H1 (cell line): ENCODE measurements at regions not wholly inside any gene's neighbourhood (a gene's known extent, or its start where the extent isn't known, plus 50 kb on each side); places are given as distances from the start of the nearest gene placed in this dataset.

Experiments
- CTCF ChIA-PET: fragments of 300-600 bp; sonication (Branson Sonifier 250); formaldehyde crosslinking; loops from one replicate; lab custom pipeline; 2021; ENCODE audit not compliant: partially characterized antibody; lab: Charles Lee
- POLR2A ChIA-PET: fragments of 300-600 bp; sonication (Branson Sonifier 250); formaldehyde crosslinking; loops from one replicate; lab custom pipeline; 2021; ENCODE audit warnings: inconsistent platforms; ENCODE audit not compliant: partially characterized antibody; lab: Charles Lee
- DNase-seq, 2 experiments: peaks; one replicate each; pipeline versions ENCODE4 v3.0.0 to v3.0.0-alpha.2; 2010 to 2022; ENCODE audit warnings: low spot score in 2 of 2, low read depth in 1 of 2, mixed read lengths in 1 of 2
- FAIRE-seq: peaks from 2 replicates; lab custom pipeline; 2011; peaks lifted over from hg19 to GRCh38; lab: Jason Lieb, UNC
- H2AFZ ChIP-seq: 2 replicates; pipeline ENCODE4 v1.8.1; 2012; ENCODE audit warnings: low read length, inconsistent platforms
- H2AK5ac ChIP-seq: 2 replicates; pipeline ENCODE4 v1.6.1; 2013; ENCODE audit warnings: low read depth, low read length
- H2BK120ac ChIP-seq: replicated peaks from 2 replicates; pipeline ENCODE3; 2013; ENCODE audit warnings: low read depth, low read length, inconsistent platforms
- H2BK12ac ChIP-seq: 2 replicates; pipeline ENCODE4 v1.6.1; 2013; ENCODE audit warnings: low read depth, low read length
- H2BK15ac ChIP-seq: 2 replicates; pipeline ENCODE4 v1.6.1; 2013; ENCODE audit warnings: low read length
- H2BK20ac ChIP-seq: 2 replicates; pipeline ENCODE4 v1.6.1; 2013; ENCODE audit warnings: low read length
- H2BK5ac ChIP-seq: 2 replicates; pipeline ENCODE4 v1.6.1; 2013; ENCODE audit warnings: low read depth, low read length
- H3K14ac ChIP-seq: 2 replicates; pipeline ENCODE4 v1.6.1; 2013; ENCODE audit warnings: inconsistent platforms; ENCODE audit not compliant: insufficient read length
- H3K18ac ChIP-seq: 2 replicates; pipeline ENCODE4 v1.6.1; 2013; ENCODE audit warnings: low read length; ENCODE audit errors: extremely low read depth
- H3K23ac ChIP-seq: 2 replicates; pipeline ENCODE4 v1.6.1; 2013; ENCODE audit warnings: inconsistent platforms; ENCODE audit not compliant: insufficient read length
- H3K23me2 ChIP-seq: 2 replicates; pipeline ENCODE4 v1.6.1; 2013; ENCODE audit warnings: low read depth, low read length
- H3K27ac ChIP-seq: 2 replicates; pipeline ENCODE4 v1.6.1; 2011; ENCODE audit warnings: low read depth, low read length, inconsistent platforms
- H3K27me3 ChIP-seq, 4 experiments: replicated peaks in 1 of 4; 1 replicate in 1 of 4; 2 replicates in 3 of 4; pipeline versions ENCODE4 v1.6.1 to v1.8.1; 2011 to 2013; ENCODE audit warnings: low read length in 3 of 4, mild to moderate bottlenecking in 3 of 4, inconsistent platforms in 2 of 4, mixed read lengths in 2 of 4, moderate library complexity in 1 of 4; ENCODE audit not compliant: control insufficient read depth in 3 of 4, insufficient read depth in 3 of 4; ENCODE audit errors: extremely low read depth in 1 of 4
- H3K36me3 ChIP-seq, 4 experiments: 2 replicates each; pipeline versions ENCODE4 v1.6.1 to v1.8.1; 2011 to 2013; ENCODE audit warnings: mild to moderate bottlenecking in 4 of 4, low read length in 3 of 4, moderate library complexity in 2 of 4, control low read depth in 1 of 4, inconsistent platforms in 1 of 4; ENCODE audit not compliant: insufficient read depth in 4 of 4, control insufficient read depth in 2 of 4
- H3K4ac ChIP-seq: replicated peaks from 2 replicates; pipeline ENCODE3; 2013; ENCODE audit warnings: low read length, low read depth, mixed read lengths, inconsistent platforms; ENCODE audit not compliant: insufficient read length
- H3K4me1 ChIP-seq, 4 experiments: replicated peaks in 1 of 4; 1 replicate in 1 of 4; 2 replicates in 3 of 4; pipeline versions ENCODE4 v1.6.1 to v1.8.1; 2011 to 2013; ENCODE audit warnings: low read length in 3 of 4, inconsistent platforms in 2 of 4, mixed read lengths in 1 of 4; ENCODE audit not compliant: insufficient read depth in 4 of 4, control insufficient read depth in 3 of 4
- H3K4me2 ChIP-seq, 2 experiments: 2 replicates each; pipeline versions ENCODE4 v1.6.1 to v1.8.1; 2011 to 2013; ENCODE audit warnings: low read depth in 2 of 2, low read length in 2 of 2, control low read depth in 1 of 2, inconsistent platforms in 1 of 2, mild to moderate bottlenecking in 1 of 2; ENCODE audit not compliant: insufficient read depth in 1 of 2
- H3K4me3 ChIP-seq, 4 experiments: fragments of 200-600, 300-600 bp in 1 of 4; sonication (generic), shearing (Covaris generic), sonication (Bioruptor Twin) in 1 of 4; 2 replicates each; pipeline versions ENCODE4 v1.5.1 to v1.8.1; 2011 to 2016; ENCODE audit warnings: low read length in 4 of 4, low read depth in 3 of 4, control low read depth in 2 of 4, inconsistent platforms in 2 of 4, mild to moderate bottlenecking in 2 of 4, mixed read lengths in 1 of 4, moderate library complexity in 1 of 4; ENCODE audit not compliant: insufficient read depth in 2 of 4; ENCODE audit errors: extremely low read depth in 1 of 4
- H3K56ac ChIP-seq: replicated peaks from 2 replicates; pipeline ENCODE3; 2013; ENCODE audit warnings: low read depth, mild to moderate bottlenecking, mixed read lengths, low read length, inconsistent platforms; ENCODE audit not compliant: insufficient read length
- H3K79me1 ChIP-seq: 2 replicates; pipeline ENCODE4 v1.6.1; 2013; ENCODE audit warnings: low read depth, low read length, control low read depth
- H3K79me2 ChIP-seq, 2 experiments: 2 replicates each; pipeline versions ENCODE4 v1.6.1 to v1.8.1; 2012 to 2013; ENCODE audit warnings: low read length in 2 of 2, mild to moderate bottlenecking in 2 of 2, inconsistent platforms in 1 of 2; ENCODE audit not compliant: insufficient read depth in 2 of 2, control insufficient read depth in 1 of 2
- H3K9ac ChIP-seq, 4 experiments: replicated peaks in 1 of 4; 1 replicate in 1 of 4; 2 replicates in 3 of 4; pipeline versions ENCODE4 v1.6.1 to v1.8.1; 2011 to 2013; ENCODE audit warnings: low read depth in 3 of 4, low read length in 3 of 4, control low read depth in 2 of 4, mild to moderate bottlenecking in 2 of 4, moderate library complexity in 2 of 4, inconsistent platforms in 1 of 4; ENCODE audit errors: extremely low read depth in 1 of 4
- H3K9me3 ChIP-seq, 2 experiments: 2 replicates each; pipeline versions ENCODE4 v1.6.1 to v1.8.1; 2012 to 2013; ENCODE audit warnings: mild to moderate bottlenecking in 2 of 2, moderate library complexity in 2 of 2, control low read depth in 1 of 2, inconsistent platforms in 1 of 2, low read depth in 1 of 2, low read length in 1 of 2, mixed read lengths in 1 of 2; ENCODE audit not compliant: insufficient read depth in 2 of 2
- H4K20me1 ChIP-seq, 2 experiments: replicated peaks in 1 of 2; 2 replicates each; pipeline versions ENCODE3 to v1.8.1; 2011 to 2013; ENCODE audit warnings: inconsistent platforms in 2 of 2, low read length in 2 of 2, mild to moderate bottlenecking in 1 of 2; ENCODE audit not compliant: insufficient read depth in 2 of 2, control insufficient read depth in 1 of 2
- H4K5ac ChIP-seq: 2 replicates; pipeline ENCODE4 v1.6.1; 2013; ENCODE audit warnings: low read length, low read depth, mixed read lengths, inconsistent platforms; ENCODE audit not compliant: insufficient read length
- H4K8ac ChIP-seq: 2 replicates; pipeline ENCODE4 v1.8.0; 2013; ENCODE audit warnings: mild to moderate bottlenecking, moderate library complexity, low read length, inconsistent platforms; ENCODE audit not compliant: insufficient read depth; ENCODE audit errors: extremely low read depth
- H4K91ac ChIP-seq: replicated peaks from 2 replicates; pipeline ENCODE3; 2013; ENCODE audit warnings: low read length, mixed read lengths, inconsistent platforms; ENCODE audit not compliant: insufficient read length
- CEBPB ChIP-seq: IDR thresholded peaks from 2 replicates; pipeline ENCODE4 v1.6.1; 2012; ENCODE audit warnings: low read depth, low read length
- CHD2 ChIP-seq: IDR thresholded peaks from 2 replicates; pipeline ENCODE4 v1.6.1; 2012; ENCODE audit warnings: low read length, improper control_type of control experiment
- EZH2 ChIP-seq: fragments of 200-600 bp; sonication (generic); IDR thresholded peaks from 2 replicates; pipeline ENCODE4 v1.7.1; 2012; ENCODE audit warnings: low read depth, mild to moderate bottlenecking, moderate library complexity, low read length, inconsistent platforms; ENCODE audit not compliant: severe bottlenecking
- HDAC2 ChIP-seq, 2 experiments: fragments of 300-600 bp in 1 of 2; sonication (generic) in 1 of 2; IDR thresholded peaks; 2 replicates each; pipeline ENCODE4 v1.6.1; 2011 to 2012; ENCODE audit warnings: low read depth in 2 of 2, low read length in 2 of 2, mild to moderate bottlenecking in 2 of 2, moderate library complexity in 2 of 2, borderline replicate concordance in 1 of 2, inconsistent platforms in 1 of 2
- HDAC6 ChIP-seq: IDR thresholded peaks from one replicate; pipeline ENCODE4 v1.7.1; 2012; ENCODE audit warnings: low read depth, mild to moderate bottlenecking, inconsistent platforms, low read length, moderate library complexity
- NRF1 ChIP-seq: IDR thresholded peaks from 2 replicates; pipeline ENCODE4 v1.6.1; 2011; ENCODE audit warnings: mild to moderate bottlenecking, low read depth, low read length, improper control_type of control experiment
- POLR2A ChIP-seq, 2 experiments: IDR thresholded peaks; 1 replicate in 1 of 2; 2 replicates in 1 of 2; pipeline ENCODE4 v1.6.1; 2011; ENCODE audit warnings: low read depth in 2 of 2, low read length in 2 of 2, mild to moderate bottlenecking in 2 of 2; ENCODE audit errors: control extremely low read depth in 1 of 2
- RNF2 ChIP-seq: fragments of 200-900, 300-1000 bp; sonication (generic); IDR thresholded peaks from 2 replicates; pipeline ENCODE4 v1.7.1; 2016; ENCODE audit warnings: borderline replicate concordance, low read depth, mild to moderate bottlenecking, antibody characterized with exemption, low read length; ENCODE audit not compliant: poor library complexity, severe bottlenecking; ENCODE audit errors: missing control alignments
- TAF1 ChIP-seq: IDR thresholded peaks from 2 replicates; pipeline ENCODE4 v1.6.1; 2011; ENCODE audit warnings: mild to moderate bottlenecking, low read depth, low read length
- TAF7 ChIP-seq: optimal IDR thresholded peaks from 2 replicates; pipeline ENCODE3; 2011; ENCODE audit warnings: low read depth, mild to moderate bottlenecking, inconsistent platforms, low read length, moderate library complexity, borderline replicate concordance
- WGBS, 2 experiments: shearing (Covaris generic) in 1 of 2; methylation state at CpG; one replicate each; pipeline versions ENCODE4 v1.1.6 to v1.1.7; 2013 to 2015; ENCODE audit warnings: low lambda C conversion rate in 2 of 2, mixed read lengths in 2 of 2, inconsistent platforms in 1 of 2, low coverage in 1 of 2, missing lambda C conversion rate in 1 of 2; ENCODE audit not compliant: insufficient replicate concordance in 2 of 2, insufficient coverage in 1 of 2, insufficient read length in 1 of 2; ENCODE audit errors: extremely low coverage in 1 of 2, missing lambda C conversion rate in 1 of 2; 5-methylcytosine and 5-hydroxymethylcytosine counted together
- TF ChIP-seq, protein P1 (sequence below): IDR thresholded peaks from 2 replicates; pipeline ENCODE4 v1.6.1; 2012; ENCODE audit warnings: low read length, inconsistent platforms
- TF ChIP-seq, protein P2 (sequence below): IDR thresholded peaks from 2 replicates; pipeline ENCODE4 v1.6.1; 2012; ENCODE audit warnings: inconsistent platforms

DNA sequence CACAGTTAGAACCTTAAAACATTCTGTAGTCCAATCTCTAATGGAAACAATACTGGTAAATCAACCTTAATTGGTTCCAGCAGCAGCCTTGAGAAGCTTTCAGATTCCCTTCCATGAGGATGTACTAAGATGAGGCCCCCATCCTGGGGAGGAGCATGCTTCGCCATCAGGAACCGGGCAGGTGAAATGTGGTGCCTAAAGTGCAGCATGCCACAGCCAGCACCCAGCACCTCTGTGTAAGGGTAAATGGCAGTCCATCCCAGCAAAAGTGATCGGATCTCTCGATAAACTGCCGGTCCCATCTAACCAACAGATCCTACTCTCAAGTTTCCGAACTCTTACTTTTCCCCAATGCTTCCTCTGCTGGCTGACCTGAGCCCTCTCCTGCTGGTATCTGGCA, 166.3 kb upstream of the PDE10A start:
- H2AK5ac ChIP-seq = no peak overlapping the region
- no peak overlapping the region for H3K56ac ChIP-seq
- FAIRE-seq = no peak

More for the DNA sequence above, 166.3 kb upstream of the PDE10A start:
- Histone ChIP-seq H3K79me2 (no peaks in the 10 kb centered on the region), H3K23ac (no peak overlapping the region), H3K4me3 (no peak overlapping the region), H4K5ac (no peak overlapping the region), H2AFZ (no peak overlapping the region), H2BK15ac (peak overlapping the region; percentile 13; the same call in 1 of the 2 replicates), H2BK5ac (no peak overlapping the region), H4K8ac (no peak overlapping the region), H3K14ac (no peak overlapping the region), H3K4me1 (no peaks in the 10 kb centered on the region), H3K4ac (no peak overlapping the region), H3K27me3 (no peaks in the 10 kb centered on the region; a peak in 2 of 7 replicates), H3K27ac (no peak overlapping the region), H2BK120ac (no peak overlapping the region), H2BK20ac (no peak overlapping the region), H3K79me1 (no peaks in the 10 kb centered on the region), H3K18ac (no peak overlapping the region), H3K9ac (no peak overlapping the region), H3K36me3 (no peaks in the 10 kb centered on the region), H3K4me2 (no peak overlapping the region), H2BK12ac (no peak overlapping the region), H3K23me2 (no peaks in the 10 kb centered on the region), H4K20me1 (no peaks in the 10 kb centered on the region), H3K9me3 (no peaks in the 10 kb centered on the region), H4K91ac (no peak overlapping the region)
- ChIA-PET CTCF (interaction anchor here (0.7 to 3.1 kb wide), 6 partner anchors 13 to 100 kb away, joined by 3 to 14 read pairs (median 4); no protein-coding TSS in a partner anchor), POLR2A (no interaction called here)
- no peak for DNase-seq
- TF ChIP-seq NRF1 (no peak), CHD2 (no peak), RNF2 (no peak), POLR2A (IDR thresholded peaks at IDR 0.05; ENCODE audit: control extremely low read depth in 1 of 2, low read depth in 2 of 2, low read length in 2 of 2) (no peak), EZH2 (no peak), TAF1 (no peak), TAF7 (no peak), HDAC2 (IDR thresholded peaks at IDR 0.05; ENCODE audit: borderline replicate concordance in 1 of 2, low read depth in 2 of 2, low read length in 2 of 2) (no peak), CEBPB (no peak), HDAC6 (no peak)
- TF ChIP-seq, protein P1, sequence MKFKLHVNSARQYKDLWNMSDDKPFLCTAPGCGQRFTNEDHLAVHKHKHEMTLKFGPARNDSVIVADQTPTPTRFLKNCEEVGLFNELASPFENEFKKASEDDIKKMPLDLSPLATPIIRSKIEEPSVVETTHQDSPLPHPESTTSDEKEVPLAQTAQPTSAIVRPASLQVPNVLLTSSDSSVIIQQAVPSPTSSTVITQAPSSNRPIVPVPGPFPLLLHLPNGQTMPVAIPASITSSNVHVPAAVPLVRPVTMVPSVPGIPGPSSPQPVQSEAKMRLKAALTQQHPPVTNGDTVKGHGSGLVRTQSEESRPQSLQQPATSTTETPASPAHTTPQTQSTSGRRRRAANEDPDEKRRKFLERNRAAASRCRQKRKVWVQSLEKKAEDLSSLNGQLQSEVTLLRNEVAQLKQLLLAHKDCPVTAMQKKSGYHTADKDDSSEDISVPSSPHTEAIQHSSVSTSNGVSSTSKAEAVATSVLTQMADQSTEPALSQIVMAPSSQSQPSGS = no peak
- TF ChIP-seq, protein P2, sequence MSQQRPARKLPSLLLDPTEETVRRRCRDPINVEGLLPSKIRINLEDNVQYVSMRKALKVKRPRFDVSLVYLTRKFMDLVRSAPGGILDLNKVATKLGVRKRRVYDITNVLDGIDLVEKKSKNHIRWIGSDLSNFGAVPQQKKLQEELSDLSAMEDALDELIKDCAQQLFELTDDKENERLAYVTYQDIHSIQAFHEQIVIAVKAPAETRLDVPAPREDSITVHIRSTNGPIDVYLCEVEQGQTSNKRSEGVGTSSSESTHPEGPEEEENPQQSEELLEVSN = no peak
- WGBS, 2 experiments = 98% methylated on average over 6 of the region's 6 CpGs; no CpG with 5 or more reads in 1 of the 2 experiments
